Retinal pigment epithelial cell (primary cell): ENCODE measurements at regions not wholly inside any gene's neighbourhood (a gene's known extent, or its start where the extent isn't known, plus 50 kb on each side); places are given as distances from the start of the nearest gene placed in this dataset.

Experiments used
- DNase-seq: peaks from one replicate; pipeline ENCODE4 v3.0.0-alpha.2; 2010; ENCODE audit warnings: low read depth
- H3K4me3 ChIP-seq: 2 replicates; pipeline ENCODE4 v1.5.1; 2011; ENCODE audit warnings: mild to moderate bottlenecking, low read length, control low read depth, moderate library complexity
- TF ChIP-seq, protein P1 (sequence below): conservative IDR thresholded peaks from 2 replicates; pipeline ENCODE4 v1.5.1; 2011; ENCODE audit warnings: low read depth, low read length, control low read depth, inconsistent platforms

DNA sequence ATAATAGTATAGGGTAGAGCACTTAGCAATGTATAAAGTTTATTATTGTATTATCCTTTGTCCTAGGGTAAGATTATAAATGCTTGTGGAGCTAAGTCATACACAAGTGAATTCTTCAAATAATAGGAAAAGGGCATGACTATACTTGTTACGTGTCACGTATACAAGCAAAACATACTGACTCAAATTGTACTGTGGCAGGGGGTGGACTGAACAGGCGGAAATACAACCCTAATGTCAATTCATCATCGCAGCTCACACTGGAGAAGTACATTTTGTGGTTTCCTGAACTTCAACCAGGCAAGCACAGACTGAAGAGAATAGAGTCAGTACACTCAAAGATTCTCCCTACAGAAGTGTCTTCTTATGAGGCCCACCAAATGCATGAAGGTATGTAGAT is 201.0 kb downstream of the MBD2 start:
- no peak for DNase-seq
- TF ChIP-seq, protein P1, sequence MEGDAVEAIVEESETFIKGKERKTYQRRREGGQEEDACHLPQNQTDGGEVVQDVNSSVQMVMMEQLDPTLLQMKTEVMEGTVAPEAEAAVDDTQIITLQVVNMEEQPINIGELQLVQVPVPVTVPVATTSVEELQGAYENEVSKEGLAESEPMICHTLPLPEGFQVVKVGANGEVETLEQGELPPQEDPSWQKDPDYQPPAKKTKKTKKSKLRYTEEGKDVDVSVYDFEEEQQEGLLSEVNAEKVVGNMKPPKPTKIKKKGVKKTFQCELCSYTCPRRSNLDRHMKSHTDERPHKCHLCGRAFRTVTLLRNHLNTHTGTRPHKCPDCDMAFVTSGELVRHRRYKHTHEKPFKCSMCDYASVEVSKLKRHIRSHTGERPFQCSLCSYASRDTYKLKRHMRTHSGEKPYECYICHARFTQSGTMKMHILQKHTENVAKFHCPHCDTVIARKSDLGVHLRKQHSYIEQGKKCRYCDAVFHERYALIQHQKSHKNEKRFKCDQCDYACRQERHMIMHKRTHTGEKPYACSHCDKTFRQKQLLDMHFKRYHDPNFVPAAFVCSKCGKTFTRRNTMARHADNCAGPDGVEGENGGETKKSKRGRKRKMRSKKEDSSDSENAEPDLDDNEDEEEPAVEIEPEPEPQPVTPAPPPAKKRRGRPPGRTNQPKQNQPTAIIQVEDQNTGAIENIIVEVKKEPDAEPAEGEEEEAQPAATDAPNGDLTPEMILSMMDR = no peak
- no peak overlapping the region for H3K4me3 ChIP-seq

DNA sequence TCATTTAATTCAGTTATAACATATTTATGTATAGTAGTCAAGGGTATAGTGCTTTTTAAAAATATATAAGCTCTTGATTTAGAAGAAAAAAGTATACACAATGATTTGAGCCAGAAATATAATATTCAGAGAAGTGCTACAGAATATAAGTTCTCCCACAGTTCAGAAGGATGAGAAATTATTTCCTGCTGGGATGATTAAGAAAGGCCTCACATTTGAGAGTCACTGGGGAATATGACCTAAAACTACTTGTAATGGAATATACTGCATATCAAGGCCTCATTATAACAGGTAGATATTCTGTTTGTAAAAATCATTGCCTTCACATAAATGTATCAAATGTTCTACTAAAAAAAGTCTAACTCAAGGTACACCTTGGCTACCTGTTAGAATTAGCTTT is 203.5 kb downstream of the MBD2 start:
- TF ChIP-seq, protein P1 = no peak
- DNase-seq = no peak
- H3K4me3 ChIP-seq = no peak overlapping the region

DNA sequence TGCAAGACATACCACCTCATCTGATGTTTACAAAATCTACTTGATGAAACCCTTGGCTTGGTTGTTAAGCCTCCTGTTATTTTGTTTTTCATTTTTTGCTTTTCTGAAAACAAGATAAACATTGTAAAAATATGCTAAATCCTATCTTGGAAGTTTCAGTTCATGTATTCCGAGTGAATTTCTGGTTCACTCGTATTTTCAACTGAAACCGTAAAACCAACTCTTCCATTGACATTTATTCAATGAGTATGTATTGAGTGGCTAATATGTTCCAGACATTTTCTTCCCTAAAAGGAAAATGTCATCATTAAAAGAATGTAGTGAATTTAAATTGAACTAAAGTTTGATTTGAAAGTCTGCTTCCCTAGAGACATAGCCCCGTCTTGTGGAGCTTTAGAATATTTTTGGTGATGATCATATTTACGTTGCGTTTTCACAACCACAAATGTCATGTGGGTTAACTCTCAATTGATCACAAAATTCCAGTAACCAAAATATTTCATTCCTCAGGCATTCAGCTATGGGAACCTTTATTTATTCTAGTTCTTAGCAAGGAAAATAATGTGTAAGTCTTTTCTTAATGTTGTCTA is 204.2 kb downstream of the MBD2 start:
- no peak for DNase-seq
- TF ChIP-seq, protein P1 = no peak
- no peak overlapping the region for H3K4me3 ChIP-seq

DNA sequence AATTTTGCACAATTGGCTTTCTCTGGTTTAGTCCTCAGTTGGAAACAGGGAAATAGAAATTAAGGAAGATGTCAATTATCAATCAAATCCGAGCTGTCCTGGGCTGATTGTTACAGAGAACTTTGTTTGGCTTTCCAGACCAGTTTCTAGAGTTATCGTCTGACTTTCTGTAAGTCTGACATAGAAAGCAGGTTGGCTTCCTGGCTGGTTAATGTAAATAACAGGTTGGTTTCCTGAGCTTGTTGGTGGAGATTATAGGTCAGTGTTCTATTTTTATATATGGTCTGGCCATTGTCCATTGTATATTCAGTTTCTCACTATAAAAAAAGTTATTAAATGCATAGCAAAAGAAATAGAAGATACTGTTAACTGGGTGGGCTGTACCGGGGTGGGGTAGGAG is 204.8 kb downstream of the MBD2 start:
- TF ChIP-seq, protein P1 = no peak
- no peak overlapping the region for H3K4me3 ChIP-seq
- no peak for DNase-seq

DNA sequence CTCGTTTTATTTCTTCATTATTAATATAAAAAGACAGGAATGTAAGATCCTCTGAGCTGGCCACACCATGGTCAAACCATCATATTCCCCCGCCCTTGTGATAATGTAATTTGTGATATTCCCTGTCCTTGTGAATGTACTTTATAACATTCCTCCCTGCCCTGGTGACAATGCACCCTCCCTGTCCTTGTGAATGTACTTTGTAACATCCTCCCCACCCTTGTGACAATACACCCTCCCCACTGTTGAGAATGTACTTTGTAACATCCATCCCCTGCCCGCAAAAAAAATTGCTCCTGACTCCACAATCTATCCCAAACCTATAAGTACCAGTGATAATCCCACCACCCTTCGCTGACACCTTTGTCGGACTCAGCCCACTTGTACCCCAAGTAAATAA is 211.0 kb downstream of the MBD2 start:
- H3K4me3 ChIP-seq = no peak overlapping the region
- no peak for DNase-seq
- TF ChIP-seq, protein P1 = no peak

DNA sequence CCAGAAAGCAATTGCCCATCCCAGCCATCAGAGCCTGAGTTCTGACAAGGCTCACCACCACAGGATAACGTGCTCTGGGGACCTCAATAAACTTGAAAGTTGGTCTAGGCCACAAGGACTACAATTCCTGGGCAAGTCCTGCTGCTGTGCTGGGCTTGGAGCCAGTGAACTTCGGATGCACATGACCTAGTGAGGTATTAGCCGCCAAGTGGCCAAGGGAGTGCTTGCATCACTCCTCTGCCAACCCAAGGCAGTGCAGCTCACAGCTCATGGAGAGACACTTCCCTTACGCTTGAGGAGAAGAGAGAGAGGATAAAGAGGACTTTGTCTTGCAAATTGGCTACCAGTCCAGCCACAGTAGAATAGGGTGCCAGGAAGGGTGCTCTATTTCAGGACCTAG is 219.6 kb downstream of the MBD2 start:
- TF ChIP-seq, protein P1 = no peak
- H3K4me3 ChIP-seq = no peak overlapping the region
- DNase-seq = no peak

DNA sequence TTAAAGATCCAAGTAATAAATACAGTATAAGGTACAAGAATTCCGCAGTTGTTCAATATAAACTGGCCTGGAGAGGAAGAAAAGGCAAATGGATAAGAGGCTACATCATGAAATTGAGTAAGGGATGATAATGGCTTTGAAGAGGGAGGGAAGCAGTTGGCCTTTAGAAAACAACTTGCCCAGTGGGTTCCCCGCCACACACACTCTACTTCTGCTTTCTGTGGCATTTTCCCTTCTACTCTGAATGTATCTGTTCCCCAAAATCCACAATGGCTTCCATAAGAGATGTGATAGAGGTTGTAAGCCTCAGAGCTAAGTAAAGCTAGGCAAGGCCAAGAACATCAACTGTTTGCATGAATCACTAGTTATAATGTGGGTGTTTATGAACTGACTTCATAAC is 221.3 kb downstream of the MBD2 start:
- no peak for DNase-seq
- no peak overlapping the region for H3K4me3 ChIP-seq
- TF ChIP-seq, protein P1 = no peak
